Central memory CD4-positive, alpha-beta T cell (primary cell): ENCODE measurements at regions not wholly inside any gene's neighbourhood (a gene's known extent, or its start where the extent isn't known, plus 50 kb on each side); places are given as distances from the start of the nearest gene placed in this dataset.
"Not testable (repeated sequence)": the region's sequence is repeated elsewhere in the genome, so short reads cannot be mapped to it uniquely, and the experiment has no call there.

ENCODE experiments used
- DNase-seq: peaks from one replicate; pipeline ENCODE4 v3.0.0; 2022

DNA sequence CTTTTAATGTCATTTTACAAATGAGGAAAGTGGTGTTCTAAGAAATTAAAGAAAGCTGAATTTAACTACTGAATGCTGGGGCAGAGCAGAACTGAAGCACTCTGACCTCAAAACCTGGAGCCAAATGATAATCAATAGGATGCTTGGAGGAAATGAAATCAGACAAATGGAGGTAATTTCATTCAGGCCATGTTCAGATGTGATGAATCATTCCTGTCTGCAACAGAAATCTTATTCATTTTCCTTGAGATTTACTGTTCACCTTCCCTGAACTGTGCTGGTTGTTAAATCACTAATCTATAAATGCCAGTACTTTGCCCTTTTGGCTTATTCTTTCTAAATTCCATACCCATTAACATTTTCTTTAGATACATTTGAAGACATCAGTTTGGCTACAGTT, 85.6 kb upstream of the SNX7 start:
- DNase-seq: no peak

DNA sequence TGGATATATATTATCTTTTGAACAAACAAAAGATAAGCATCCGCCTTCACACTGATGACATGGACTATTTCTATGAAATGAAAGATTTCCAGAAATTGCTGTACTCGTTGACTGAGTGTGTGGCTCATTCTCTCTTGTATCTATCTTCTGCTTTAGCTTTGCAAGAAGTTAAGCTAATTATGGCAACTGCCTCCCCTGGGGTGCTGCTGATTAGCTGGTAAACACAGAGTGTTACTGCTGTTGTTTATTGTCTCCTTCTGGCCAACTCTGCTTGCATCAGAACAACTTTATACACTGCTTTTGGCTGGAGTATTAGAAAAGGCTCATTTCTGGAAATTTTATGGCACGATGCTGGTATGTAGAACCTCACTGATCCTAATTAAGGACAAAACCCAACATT, 95.6 kb upstream of the SNX7 start:
- no peak for DNase-seq

DNA sequence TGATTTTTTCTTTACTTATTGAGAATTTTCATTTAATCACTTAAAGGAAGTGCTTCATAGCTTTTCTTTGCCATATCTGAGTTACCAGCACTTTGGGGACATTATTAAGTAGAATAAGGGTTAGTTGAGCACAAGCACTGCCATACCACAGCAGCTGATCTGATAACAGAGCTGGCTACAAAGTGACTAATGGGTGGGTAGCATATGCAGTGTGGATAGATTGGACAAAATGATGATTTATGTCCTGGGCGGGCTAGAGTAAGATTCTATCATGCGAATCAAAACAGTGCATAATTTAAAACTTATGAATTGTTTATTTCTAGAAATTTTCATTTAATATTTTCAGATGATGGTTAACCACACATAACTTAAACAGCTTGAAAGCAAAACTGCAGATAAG, 102.2 kb upstream of the SNX7 start:
- DNase-seq: no peak

DNA sequence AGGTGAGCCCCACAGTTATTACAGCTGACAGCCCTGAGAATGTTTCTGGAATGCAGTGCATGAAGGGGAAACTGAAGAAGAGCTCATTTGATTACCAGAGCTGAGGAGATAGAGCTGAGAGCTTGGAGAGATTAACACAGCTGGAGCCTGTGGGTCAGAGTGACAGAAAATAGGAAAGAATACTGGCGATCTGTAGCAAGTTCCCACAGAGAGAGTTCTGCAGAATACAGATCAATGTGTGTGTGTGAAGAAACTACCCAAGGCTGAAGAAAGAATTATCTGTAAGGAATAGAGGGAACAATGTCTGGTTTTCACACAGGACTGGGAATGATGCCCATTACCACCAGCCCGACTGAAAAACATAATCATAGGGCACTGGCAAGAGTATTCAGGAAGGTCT, 103.6 kb upstream of the SNX7 start:
- DNase-seq: no peak

DNA sequence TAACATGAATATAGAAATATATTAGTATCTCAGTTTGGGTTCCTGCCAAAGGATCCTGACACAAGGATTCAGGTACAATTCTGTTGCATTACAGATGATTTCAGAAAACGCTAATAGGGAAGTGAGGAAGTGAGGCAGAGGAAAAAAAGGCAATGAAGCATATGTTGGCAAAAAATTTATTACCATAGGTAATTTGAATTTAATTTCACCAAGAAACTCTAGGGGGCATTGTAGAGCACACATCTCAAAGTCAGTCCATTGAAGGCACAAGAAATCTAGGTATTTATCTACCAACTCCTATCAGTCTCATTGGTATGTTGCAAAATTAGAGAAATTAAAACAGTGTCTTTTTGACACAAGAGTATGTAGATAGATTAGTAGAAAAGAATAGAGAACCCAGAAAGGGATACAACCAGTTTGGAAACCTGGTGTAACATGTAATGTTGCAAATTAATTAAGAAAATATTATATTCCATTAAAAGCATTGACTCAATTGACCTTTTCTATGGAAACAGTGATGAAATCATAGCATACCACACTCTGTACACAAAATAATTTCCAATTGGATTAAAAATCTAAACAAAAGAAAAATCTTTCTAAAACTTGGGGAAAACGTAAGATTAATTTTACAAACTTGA, 104.9 kb upstream of the SNX7 start:
- DNase-seq: no peak

DNA sequence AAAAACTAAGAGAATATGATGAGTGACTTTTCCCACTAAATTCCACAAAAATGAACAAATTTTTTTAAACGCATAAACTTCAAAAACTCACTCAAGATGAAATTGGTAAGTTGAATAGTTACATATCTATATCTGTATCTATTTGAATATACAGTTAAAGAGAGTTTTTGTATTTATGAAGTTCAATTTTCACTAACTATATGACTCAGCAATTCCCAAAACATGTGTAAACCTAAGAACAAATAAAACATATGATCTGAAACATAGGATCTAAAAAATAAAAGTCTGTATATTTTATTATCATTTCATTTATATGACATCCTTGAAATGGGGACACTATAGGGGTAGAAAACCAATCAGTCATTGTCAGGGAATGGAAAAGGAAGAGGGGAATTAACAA, 105.7 kb upstream of the SNX7 start:
- DNase-seq: no peak

DNA sequence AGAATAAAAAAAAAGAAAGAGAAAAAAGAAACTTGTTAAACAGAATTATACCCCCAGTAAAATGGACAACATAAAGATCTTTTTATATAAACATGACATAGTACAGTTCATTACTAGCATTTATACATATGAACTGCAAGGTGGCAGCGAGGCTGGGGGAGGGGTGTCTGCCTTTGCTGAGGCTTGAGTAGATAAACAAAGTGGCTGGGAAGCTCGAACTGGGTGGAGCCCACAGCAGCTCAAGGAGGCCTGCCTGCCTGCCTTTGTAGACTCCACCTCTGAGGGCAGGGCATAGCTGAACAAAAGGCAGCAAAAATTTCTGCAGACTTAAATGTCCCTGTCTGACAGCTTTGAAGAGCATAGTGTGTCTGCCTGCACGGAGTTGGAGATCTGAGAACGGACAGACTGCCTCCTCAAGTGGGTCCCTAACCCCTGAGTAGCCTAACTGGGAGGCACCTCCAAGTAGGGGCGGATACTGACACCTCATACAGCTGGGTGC, 108.9 kb upstream of the SNX7 start:
- not testable (repeated sequence) for DNase-seq

DNA sequence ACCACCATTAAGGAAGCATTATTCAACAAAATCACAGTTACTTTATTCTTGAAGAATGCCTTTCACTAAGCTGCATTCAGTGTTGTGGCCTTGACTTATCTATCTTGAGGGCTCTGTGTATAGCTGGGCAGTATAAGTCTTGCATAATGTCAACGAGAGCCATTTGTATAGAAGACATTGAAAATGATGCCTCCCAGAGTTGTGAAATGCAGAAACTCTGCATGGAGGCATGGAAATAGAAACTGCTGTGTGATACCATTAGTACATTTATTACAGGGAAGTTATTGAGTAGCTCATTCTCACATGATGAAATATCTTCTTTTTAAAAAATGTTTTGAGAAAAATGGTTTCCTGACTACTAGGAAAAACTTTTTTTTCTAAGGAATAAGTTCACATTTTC, 111.4 kb upstream of the SNX7 start:
- DNase-seq: no peak

DNA sequence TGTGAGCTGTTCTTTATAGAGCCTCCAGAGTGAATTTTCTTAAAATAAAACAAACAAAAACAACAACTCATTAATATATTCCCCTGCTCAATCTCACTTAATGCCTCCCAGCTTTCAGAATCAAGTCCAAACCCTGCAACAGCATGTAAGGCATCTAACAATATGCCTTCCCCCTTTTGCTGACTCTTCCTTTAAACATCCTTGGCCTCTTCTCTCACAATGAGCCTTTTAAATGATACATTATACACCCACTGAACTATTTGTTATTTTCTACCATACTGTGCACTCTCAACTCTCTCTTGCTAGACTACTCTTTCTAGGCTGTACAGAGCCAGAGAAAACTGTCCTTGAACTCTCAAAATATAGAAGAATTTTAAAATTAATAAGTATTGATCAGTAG, 115.2 kb upstream of the SNX7 start:
- no peak for DNase-seq

DNA sequence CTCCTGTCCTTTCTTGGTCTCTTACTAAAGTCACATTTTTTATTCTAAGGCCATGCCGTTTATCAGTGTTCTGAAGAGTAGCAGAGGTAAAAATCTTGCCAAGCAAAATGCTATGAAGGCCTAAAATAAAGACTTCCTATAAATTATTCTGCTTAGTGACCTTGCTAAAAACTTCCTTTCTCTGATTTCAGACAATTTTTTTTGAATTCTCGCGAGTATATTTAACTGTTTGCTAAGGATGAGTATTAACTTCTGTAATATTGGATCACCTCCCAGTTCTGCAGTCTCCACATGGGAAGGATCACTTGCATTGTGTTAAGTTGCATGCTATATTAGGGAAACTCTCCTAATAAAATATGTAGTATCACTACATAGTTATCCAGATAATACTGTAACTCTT, 123.4 kb upstream of the SNX7 start:
- DNase-seq: no peak

DNA sequence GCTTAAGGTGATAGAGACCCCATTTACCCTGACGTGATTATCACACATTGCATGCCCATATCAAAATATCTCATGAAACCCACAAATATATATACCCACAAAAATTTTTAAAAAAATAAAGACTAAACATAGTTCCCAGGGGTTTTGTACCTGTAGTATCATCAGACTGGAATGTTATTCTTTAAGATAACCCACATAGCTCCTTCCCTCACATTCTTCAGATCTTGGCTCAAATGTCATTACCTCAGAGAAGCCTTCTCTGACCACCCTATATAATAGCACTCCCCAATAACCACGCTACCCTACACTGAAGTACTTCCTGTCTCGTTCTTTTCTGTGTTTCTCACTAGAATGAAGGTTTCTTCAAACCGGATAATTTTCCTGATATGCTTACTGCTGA, 138.3 kb upstream of the SNX7 start:
- DNase-seq: no peak

DNA sequence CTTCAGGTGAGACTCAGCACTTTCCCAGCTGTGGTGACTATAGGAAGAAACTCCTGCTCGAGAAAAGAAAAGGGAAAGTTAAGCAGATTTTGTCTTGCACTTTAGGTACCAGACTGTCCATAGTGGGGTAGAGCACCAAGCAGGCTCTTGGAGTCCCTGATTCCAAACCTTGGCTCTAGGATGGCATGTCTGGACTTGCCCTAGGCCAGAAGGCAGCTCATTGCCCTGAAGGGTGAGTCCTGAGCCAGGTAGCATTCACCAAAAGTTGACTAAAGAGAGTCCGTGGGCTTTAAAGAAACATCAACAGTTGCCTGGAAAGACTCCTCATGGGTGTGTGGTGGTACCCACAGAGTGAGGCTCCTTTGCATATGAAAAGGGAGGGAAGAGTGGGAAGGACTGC, 145.2 kb upstream of the SNX7 start:
- DNase-seq: no peak

DNA sequence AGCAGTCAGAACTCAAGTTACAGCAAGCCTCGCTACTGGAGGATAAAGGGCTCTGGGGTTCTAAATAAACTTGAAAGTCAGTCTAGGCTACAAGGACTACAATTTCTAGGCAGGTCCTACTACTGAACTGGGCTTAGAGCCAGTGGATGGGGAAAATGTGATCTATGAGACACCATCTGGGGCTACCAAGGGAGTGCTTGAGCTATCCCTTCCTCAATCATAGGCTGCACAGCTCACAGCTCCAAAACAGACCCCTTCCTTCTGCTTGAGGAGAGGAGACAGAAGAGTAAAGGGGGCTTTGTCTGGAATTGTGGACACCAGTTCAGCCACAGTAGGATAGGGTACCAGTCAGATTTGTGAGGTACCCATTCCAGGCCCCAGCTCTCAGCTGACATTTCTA, 145.8 kb upstream of the SNX7 start:
- no peak for DNase-seq

DNA sequence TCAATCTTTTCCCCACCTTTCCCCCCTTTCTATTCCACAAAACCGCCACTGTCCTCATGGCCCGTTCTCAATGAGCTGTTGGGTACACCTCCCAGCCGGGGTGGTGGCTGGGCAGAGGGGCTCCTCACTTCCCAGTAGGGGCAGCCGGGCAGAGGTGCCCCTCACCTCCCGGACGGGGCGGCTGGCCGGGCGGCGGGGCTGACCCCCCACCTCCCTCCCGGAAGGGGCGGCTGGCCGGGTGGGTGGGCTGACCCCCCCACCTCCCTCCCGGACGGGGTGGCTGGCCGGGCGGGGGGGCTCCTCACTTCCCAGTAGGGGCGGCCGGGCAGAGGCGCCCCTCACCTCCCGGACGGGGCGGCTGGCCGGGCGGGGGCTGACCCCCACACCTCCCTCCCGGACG, 149.3 kb upstream of the SNX7 start:
- not testable (repeated sequence) for DNase-seq

DNA sequence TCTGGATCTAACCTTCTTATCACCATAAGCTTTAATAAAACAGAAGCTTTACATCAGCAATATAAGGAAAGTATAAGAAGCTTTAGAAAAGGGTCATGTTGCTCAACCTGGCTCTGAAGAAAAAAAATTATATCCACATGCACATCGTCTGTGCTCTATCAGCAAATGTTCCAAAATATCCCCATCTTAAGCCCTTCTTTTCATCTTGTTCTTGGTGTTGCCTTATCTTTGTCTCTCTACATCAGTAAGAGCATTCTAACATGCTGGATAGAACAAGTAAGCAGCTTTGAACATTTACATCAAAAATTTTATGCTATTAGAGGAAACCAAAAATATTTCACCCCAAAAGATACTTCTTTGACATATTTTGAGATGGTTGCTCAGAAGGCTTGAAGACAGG, 157.8 kb upstream of the SNX7 start:
- DNase-seq: no peak

DNA sequence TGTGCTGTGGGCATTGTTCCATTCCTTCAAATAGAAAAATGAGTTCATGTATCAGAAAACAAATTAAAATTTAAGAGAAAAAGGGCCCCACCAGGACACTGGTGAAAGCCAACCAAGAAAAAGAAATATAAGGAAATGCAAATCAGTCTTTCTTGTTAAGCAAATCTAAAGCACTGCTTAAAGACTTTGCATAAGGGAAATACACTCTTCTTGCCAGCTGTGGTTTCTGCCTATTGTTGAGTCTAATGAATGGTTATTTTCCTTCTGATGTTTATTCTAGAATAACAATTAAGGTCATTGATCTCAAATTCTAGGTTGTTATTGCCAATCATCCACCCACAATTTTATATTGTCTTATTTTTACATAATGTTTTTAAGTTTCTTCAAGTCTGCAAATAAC, 158.6 kb upstream of the SNX7 start:
- DNase-seq: no peak

DNA sequence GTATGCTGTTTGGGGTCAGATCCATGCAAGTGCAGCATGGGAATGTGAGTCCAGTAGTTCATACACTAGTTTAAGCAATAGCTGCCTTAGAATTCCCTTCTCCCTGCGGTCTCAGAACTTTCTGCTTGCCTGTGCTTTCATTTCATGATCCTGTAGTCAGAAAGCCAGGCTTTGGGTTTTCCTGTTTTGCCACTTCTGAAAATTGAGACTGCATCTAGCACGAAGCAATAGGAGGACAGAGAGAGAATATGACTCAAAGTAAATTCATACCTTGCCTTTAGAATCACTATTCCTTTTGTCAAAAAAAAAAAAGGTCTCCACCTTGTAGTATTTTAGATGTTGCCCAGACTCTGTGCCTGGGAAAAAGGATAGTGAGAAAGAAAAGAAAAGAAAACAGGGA, 161.2 kb upstream of the SNX7 start:
- DNase-seq: no peak

DNA sequence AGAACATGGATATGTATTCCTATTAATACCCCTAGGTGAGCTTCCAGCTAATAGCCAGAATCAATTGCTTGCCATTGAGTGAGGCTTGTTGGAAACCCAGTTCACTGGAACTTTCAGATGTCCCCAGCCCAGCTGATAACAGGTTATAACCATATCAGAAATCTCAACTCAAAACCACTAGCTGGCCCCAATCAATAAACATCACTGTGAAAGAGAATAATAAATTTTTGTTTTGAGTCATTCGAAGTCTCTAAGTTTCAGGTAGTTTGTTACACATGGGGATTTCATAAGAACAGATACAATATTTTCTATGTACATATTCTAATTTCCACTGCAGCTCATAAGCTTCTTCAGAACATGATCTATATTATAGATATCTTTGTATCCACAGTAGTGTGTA, 162.9 kb upstream of the SNX7 start:
- no peak for DNase-seq

DNA sequence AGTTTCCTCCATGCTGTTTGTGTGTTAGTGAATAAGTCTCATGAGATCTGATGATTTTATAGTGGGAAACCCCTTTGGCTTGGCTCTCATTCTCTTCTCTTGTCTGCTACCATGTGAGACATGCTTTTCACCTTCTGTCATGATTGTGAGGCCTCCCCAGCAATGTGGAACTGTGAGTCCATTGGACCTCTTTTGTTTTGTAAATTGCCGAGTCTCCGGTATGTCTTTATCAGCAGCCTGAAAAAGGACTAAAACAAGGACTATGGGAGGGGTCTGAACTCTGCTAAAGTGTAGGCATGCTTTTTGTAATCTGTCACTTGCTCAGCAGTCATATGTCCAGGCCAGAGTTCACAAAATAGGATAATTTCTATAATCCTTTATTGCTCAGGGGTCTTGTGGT, 164.0 kb upstream of the SNX7 start:
- no peak for DNase-seq

DNA sequence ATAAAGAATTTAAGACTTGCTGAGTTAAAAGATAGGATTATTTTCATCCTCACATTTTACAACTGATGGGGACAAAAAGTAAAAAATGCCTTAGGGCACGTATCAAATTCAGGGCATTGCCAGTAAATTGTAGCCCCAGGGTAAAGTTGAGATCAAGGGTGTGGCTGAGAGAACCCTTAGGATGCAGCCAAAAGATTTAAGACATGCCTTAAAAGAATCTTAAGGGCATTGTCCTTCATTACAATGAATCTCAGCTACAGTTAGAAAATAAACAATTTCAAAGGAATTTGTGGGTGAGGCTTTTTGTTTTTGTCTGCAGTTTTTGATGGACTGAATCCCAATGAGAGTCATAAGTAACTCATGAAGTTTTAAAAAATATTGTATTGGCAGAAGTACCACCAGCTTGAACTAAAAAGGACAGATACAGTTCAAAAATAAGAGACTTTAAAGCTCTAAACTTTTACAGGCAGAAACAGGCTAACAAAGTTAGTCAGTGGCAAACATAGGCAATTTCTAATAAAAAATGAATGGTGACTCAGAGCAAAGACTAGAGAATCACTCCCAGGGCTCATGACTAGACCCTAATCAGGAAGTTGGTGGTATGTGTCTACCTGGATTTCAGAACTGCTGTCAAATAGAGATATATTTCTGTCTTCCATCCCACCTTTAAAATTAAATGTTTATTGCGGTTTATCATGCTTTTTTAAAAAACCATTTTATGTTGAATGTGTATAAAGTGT, 165.1 kb upstream of the SNX7 start:
- no peak for DNase-seq

DNA sequence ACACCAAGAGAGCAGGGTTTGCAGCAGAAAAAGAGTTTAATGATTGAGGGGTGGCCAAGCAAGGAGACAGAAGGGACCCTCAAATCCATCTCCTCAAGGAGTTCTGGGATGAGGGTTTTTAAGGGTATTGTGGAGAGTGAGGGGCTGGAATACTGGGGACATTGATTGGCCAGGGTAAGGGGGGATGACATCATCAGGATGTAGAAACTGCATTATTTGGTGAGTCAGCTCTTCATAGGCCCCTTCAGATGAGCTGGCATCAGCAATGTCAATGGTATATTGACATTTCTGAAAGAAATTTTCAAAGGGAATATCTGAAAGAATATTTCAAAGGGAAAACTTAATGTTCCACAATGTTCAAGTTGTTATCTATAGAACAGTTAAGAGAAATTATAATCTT, 168.1 kb upstream of the SNX7 start:
- DNase-seq: no peak

DNA sequence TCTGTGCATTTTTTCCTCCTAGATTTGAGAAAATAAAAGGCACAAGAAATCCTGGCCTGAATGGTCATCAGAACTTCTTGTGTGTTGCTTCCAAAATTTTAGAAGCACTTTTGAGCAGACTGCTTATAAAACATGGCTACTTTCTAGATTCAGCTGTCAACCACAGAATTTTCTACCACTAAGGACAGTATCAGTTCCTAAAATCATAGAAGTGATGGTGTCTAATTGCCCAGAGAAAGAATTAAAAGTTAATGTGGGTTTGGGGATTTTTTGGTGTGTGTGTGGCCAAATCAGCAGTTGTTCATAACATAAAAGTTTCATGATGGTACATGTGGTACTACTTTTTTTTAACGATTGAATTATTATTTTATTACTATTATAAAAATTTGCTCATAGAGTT, 171.4 kb upstream of the SNX7 start:
- no peak for DNase-seq

DNA sequence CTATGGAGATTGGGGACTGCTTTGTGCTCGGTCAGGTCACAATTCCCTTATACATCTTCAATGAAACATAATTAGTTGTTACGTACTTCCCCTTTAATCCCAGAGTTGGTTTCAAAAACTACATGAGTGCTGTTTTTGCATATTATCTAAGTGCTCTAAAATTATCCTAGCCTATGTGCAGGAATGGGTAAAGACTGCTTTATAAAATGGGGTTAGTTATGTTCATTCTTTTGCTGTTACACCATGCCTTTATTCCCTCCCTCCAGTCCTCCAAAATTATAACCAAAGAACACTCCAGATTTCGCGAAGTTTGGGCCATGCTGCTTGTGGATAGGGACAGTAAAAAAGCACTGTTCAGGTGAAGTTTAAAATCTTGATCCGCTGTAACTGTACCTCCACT, 173.9 kb upstream of the SNX7 start:
- no peak for DNase-seq

DNA sequence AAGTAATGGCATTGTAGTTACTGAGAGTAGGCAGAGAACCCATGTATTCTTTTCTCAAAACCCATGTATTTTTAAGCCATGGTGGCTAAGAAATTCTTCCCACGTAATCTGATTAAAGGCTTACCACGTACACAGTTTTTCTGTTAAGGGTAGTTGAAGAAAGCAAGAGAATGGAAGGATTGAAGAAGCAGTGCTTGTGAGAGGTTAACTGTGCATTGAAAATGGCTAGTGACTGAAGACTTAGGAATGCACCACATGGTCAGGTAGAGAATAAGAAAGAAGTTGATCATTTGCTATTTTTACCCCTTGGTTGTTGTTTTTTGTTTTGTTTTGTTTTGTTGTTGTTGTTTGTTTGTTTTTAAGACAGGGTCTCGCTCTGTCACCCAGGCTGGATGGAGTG, 178.9 kb upstream of the SNX7 start:
- DNase-seq: no peak

DNA sequence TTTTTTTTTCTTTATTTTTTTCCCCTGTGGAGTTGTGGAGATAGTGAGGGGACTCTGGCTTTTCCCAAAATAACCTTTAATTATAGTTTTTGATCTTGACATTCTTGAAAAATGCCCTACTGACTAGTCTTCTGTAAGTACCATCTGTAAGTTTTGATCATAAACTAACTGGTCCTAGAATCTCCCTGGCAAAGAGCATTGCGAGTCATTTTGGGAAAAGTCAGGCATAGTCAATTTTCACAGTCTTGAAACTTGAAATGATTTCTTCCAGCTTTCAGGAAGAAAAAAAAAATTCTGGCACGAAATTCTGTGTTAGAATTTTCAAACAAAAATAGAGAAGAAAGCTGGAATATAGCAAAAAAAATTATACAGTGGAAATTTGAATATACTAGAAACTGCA, 181.2 kb upstream of the SNX7 start:
- no peak for DNase-seq
